Activated naive CD4-positive, alpha-beta T cell treated with anti-CD3 and anti-CD28 coated beads, Interleukin-2, amount 50 U/mL, for 24 hours (primary cell): ENCODE measurements at regions not wholly inside any gene's neighbourhood (a gene's known extent, or its start where the extent isn't known, plus 50 kb on each side); places are given as distances from the start of the nearest gene placed in this dataset.

Source experiments
- H3K27ac Mint-ChIP-seq: one replicate; pipeline ENCODE4 v1.8.0; 2021; ENCODE audit warnings: mild to moderate bottlenecking, mixed read lengths
- H3K27me3 Mint-ChIP-seq: one replicate; pipeline ENCODE4 v1.8.0; 2021; ENCODE audit warnings: mixed read lengths
- H3K36me3 Mint-ChIP-seq: one replicate; pipeline ENCODE4 v1.8.0; 2021; ENCODE audit warnings: mixed read lengths
- H3K4me1 Mint-ChIP-seq: one replicate; pipeline ENCODE4 v1.8.0; 2021; ENCODE audit warnings: mixed read lengths
- H3K4me3 Mint-ChIP-seq: one replicate; pipeline ENCODE4 v1.8.0; 2021; ENCODE audit warnings: mild to moderate bottlenecking, mixed read lengths
- H3K9me3 Mint-ChIP-seq: one replicate; pipeline ENCODE4 v1.8.0; 2021; ENCODE audit warnings: mixed read lengths

DNA sequence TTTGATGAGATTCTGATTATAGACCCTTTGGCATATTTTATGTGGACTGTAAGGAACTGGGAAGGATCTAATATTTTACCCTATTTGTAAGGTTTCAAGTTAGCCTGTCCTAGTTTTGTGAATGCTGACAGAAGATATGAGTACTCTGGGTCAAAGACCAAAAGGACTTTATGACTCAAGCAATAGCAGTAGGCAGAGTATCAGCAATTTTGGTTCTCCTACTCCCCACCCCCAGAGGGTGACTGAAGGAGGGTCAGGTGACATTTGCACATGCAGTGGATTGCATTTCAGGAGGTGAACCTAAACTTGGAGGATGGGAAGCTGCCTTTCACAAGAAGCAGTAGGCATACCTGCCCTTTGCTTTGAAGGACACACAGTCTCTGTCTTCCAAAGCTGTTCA is 84.0 kb upstream of the KLF6 start:
- no peaks in the 10 kb centered on the region for H3K27me3 Mint-ChIP-seq
- peaks cover 72% of the 10 kb centered on the region for H3K4me1 Mint-ChIP-seq
- no peak overlapping the region for H3K4me3 Mint-ChIP-seq
- H3K9me3 Mint-ChIP-seq = no peaks in the 10 kb centered on the region
- peak overlapping the region; percentile 74 for H3K27ac Mint-ChIP-seq
- H3K36me3 Mint-ChIP-seq = no peaks in the 10 kb centered on the region

DNA sequence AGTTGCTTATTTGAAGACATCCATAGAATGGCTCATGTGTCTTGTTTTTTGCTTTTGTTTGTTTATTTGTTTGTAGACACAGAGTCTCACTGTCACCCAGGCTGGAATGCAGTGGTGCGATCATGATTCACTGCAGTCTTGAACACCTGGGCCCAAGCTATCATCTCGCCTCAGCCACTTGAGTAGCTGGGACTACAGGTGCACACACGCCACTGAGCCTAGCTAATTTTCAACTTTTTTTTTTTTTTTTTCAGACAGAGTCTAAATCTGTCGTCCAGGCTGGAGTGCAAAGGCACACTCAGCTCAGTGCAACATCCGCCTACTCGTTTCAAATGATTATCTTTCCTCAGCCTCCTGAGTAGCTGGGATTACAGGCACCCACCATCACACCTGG is 83.3 kb upstream of the KLF6 start:
- Mint-ChIP-seq H3K36me3 (no peaks in the 10 kb centered on the region), H3K4me3 (no peak overlapping the region), H3K27ac (peak overlapping the region; percentile 15), H3K27me3 (no peaks in the 10 kb centered on the region), H3K4me1 (peaks cover 65% of the 10 kb centered on the region), H3K9me3 (no peaks in the 10 kb centered on the region)

DNA sequence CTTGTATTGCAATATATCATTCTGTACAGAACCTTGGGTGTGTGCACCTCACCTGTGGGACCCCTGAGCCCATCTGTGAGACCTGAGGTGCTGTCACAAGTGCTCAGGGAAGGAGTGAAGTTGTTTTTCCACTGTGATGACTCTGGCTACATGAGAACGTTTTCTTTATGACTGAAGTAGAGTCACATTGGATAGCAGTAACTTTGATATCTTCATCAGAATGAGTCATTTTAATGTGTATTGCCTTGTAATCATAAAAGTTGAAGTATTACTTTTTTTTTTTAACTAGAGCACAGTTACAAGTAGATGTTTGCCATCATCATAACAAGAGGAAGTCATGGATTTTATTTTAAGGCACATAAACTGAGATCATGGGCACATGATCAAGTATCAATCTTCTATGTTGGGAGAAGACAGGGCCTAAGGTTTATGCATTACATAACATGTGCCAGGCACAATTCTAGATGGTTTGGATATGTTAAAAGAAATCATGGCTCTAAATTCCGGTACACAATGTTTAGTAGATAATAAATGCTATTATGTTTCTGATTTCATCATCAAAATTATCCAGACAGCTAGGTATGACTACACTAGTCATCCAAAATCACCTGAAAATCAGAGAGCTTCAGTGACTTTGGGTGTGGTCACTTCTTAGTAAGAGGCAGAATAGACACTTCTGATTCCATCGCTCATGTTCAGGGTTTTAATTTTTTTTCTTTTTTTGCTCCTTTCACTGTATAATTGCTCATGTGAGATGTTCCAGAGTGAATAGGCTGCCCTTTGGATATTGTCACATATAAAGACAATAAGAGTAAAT is 82.7 kb upstream of the KLF6 start:
- Mint-ChIP-seq H3K9me3 (no peaks in the 10 kb centered on the region), H3K27me3 (no peaks in the 10 kb centered on the region), H3K27ac (peak overlapping the region; percentile 13), H3K4me3 (peak overlapping the region; percentile 2), H3K4me1 (peaks cover 59% of the 10 kb centered on the region), H3K36me3 (no peaks in the 10 kb centered on the region)

DNA sequence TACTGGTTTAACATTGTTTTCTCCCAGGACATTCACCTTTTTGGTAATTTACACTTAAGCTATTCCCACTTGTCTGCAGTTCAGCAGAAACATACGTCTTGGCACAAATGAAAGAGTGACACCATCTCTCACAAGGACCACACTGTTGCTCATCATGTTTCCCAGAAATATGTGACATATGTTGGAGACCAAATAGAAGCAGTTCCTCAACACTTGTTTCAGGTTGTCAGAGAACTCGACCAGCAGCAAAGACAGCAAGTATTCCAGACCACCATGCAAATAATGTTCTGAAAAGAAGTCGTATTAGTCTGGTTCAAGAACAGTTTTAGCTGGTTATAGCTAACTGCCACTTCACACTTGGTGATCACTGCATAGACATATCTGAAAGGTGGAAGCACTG is 81.3 kb upstream of the KLF6 start:
- Mint-ChIP-seq H3K27ac (peak overlapping the region; percentile 21), H3K4me3 (no peak overlapping the region), H3K27me3 (no peaks in the 10 kb centered on the region), H3K9me3 (no peaks in the 10 kb centered on the region), H3K4me1 (peaks cover 45% of the 10 kb centered on the region), H3K36me3 (no peaks in the 10 kb centered on the region)

DNA sequence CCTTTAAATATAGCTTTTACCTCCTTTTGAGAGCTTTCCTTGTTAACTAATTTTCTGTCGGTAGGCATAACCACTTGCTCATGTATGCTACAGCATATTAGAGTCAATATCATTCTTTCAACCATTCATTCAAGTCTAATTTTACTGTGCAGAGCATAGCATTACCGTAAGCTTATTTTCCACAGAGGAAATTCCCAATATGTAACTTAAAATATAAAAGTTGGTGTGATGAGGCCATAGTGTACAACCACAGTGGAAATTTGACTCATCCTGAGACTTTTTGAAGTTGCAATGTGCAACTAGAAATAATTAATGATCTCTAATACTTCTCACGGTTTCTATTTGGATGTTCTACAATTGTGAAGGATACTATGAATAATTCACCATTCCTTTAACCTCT is 80.6 kb upstream of the KLF6 start:
- H3K36me3 Mint-ChIP-seq = no peaks in the 10 kb centered on the region
- peak overlapping the region; percentile 62 for H3K27ac Mint-ChIP-seq
- no peak overlapping the region for H3K4me3 Mint-ChIP-seq
- no peaks in the 10 kb centered on the region for H3K9me3 Mint-ChIP-seq
- peaks cover 45% of the 10 kb centered on the region for H3K4me1 Mint-ChIP-seq
- H3K27me3 Mint-ChIP-seq = no peaks in the 10 kb centered on the region

DNA sequence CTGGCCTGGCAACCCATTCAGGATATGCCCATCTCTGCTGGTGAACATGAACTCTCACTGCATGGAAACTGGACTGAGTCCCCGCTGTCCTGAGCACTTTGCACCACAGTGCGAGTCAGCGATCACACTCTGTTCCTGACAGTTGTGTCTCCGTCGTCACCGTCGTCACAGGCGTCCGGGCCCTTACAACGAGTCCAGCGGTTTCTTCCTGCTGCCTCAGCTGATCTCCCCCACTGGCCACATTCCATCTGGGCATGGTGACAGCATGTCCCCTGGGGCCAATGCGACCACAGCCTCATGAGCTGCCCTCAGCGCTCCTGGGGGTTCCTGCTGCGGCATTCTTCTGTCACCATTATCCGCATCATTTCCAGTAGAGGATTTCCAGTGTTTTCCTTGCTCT is 76.8 kb upstream of the KLF6 start:
- Mint-ChIP-seq H3K4me3 (no peak overlapping the region), H3K27ac (no peak overlapping the region), H3K27me3 (no peaks in the 10 kb centered on the region), H3K36me3 (no peaks in the 10 kb centered on the region), H3K4me1 (peaks cover 20% of the 10 kb centered on the region), H3K9me3 (no peaks in the 10 kb centered on the region)

DNA sequence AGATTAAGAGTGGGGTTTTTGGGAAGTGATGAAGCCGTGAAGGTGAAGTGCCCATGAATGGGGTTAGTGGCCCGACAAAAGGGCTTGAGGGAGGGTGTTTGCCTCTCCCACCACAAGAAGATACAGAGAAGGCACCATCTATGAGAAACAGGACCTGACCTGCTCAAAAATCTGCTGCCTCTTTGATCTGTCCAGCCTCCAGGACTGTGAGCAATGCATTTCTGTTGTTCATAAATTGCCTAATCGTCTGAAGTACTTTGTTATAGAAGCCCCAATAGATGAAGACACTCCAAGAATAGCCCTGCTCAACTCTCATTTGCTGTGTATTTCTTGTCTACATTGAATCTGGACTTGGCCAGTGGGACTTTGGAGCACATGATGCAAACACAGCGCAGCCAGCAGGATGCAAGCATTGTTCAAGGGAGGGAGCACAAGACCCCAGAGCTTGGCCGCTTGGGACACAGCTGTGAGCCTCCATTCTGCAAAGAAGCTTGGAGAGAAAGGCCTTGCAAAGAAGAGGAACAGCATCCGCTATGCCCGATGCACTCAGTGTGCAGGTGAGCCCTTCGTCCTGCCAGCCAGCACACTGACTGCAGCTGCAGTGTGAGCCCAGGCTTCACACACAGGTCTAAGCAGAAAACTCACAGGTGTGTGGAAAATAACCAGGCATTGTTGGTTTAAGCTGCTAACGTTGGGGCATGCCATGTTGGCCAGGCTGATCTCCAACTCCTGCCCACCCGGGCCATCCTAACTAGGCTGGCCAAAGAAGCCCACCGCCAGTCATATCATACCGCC is 73.2 kb upstream of the KLF6 start:
- Mint-ChIP-seq H3K27ac (no peak overlapping the region), H3K27me3 (no peaks in the 10 kb centered on the region), H3K4me3 (no peak overlapping the region), H3K36me3 (no peaks in the 10 kb centered on the region), H3K9me3 (no peaks in the 10 kb centered on the region), H3K4me1 (peaks cover 3% of the 10 kb centered on the region)

DNA sequence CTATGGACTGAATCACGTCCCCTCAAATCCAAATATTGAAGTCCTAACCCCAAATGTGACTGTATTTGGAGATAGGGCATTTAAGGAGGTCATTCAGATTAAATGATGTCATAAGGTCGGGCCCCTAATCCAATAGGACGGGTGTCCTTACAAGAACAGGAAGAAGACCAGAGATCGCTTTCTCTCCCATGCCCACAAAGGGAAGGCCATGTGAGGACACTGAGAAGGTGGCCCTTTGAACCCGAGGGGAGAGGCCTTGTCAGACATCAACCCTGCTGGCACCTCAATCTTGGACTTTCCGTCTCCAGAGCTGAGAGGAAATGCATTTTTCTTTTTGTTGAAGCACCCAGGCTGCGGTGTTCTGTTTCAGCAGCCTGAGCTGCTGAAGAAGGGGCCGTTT is 72.3 kb upstream of the KLF6 start:
- Mint-ChIP-seq H3K27me3 (no peaks in the 10 kb centered on the region), H3K27ac (no peak overlapping the region), H3K9me3 (no peaks in the 10 kb centered on the region), H3K36me3 (no peaks in the 10 kb centered on the region), H3K4me3 (no peak overlapping the region), H3K4me1 (peaks cover 10% of the 10 kb centered on the region)

DNA sequence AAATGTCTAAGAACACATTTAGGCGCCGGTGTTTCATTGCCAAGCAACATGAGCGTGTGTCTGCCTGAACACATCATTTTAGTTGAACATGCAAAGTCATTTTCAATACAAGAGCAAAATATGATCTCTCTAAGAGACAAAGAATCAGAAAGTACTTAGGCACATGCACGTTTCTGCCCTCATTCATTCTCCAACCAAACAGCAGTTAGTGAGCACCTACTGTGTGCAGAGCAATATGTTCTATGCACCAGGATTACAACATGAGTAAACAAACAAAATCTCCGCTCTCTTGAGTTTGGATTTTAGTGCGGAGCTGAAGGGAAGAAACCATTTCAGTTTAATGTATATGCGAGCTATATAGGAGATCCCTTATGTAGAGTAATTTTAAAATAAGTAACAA is 71.6 kb upstream of the KLF6 start:
- Mint-ChIP-seq H3K4me1 (peaks cover 17% of the 10 kb centered on the region), H3K27me3 (no peaks in the 10 kb centered on the region), H3K4me3 (no peak overlapping the region), H3K27ac (peak overlapping the region; percentile 84), H3K36me3 (no peaks in the 10 kb centered on the region), H3K9me3 (peaks cover 3% of the 10 kb centered on the region)

DNA sequence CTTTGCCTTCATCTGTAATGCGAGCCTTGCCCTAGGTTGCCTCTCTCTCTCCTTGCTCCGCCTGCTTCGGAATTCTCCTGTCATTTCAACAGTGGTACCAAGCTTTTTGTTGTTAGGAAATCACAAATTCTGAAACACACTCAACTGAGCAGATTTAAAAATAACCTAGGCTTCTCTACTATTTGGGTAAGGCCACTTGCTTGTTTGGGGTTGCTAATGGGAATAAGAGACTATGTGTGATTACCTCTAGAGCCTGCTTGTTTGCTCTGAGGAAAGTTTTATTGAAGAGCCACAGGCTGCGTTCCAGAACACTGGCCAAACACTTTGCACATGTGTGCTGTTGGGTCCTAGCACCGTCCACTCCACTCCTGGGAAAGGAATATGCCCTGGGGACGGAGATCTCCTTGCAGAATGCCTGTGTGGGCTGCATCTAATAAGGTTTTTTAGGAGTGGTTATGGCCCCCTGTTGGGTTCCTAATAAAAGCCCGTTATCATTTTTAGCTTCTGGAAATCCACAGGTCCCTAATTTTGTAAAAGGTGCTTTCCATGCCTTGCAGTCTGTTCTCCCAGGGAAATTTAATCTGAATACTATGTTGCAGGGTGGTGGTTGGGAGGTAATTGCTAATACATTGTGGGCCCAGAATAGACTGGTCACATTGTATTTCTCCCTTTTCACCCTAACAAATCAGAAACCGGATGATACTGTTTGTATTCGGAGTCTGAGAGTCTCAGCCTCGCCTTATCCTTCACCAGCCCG is 68.7 kb upstream of the KLF6 start:
- no peak overlapping the region for H3K27ac Mint-ChIP-seq
- H3K4me1 Mint-ChIP-seq = peaks cover 35% of the 10 kb centered on the region
- H3K9me3 Mint-ChIP-seq = peaks cover 3% of the 10 kb centered on the region
- no peaks in the 10 kb centered on the region for H3K36me3 Mint-ChIP-seq
- H3K27me3 Mint-ChIP-seq = no peaks in the 10 kb centered on the region
- H3K4me3 Mint-ChIP-seq = peak overlapping the region; percentile 6

DNA sequence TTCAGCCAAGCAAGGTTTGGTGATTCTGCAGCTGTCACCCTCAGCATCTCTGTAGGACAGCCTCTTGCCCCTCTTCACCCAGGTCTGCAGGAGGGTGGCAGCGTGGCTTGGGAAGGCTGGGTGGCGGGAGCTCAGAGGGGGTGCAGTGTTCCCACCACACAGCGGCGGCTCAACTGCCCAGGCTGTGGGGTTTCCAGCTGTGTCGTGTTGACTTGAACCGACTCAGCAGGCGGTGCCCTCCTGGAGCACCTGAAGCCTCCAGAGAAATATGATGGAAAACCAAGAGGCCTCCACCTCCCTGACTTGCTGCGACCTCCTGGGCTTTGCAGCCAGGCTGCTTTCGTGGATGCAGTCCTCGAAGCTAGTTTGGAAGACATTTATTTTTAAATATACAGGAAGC is 68.0 kb upstream of the KLF6 start:
- no peaks in the 10 kb centered on the region for H3K36me3 Mint-ChIP-seq
- H3K4me3 Mint-ChIP-seq = no peak overlapping the region
- H3K27ac Mint-ChIP-seq = no peak overlapping the region
- no peaks in the 10 kb centered on the region for H3K27me3 Mint-ChIP-seq
- peaks cover 39% of the 10 kb centered on the region for H3K4me1 Mint-ChIP-seq
- peaks cover 3% of the 10 kb centered on the region for H3K9me3 Mint-ChIP-seq

DNA sequence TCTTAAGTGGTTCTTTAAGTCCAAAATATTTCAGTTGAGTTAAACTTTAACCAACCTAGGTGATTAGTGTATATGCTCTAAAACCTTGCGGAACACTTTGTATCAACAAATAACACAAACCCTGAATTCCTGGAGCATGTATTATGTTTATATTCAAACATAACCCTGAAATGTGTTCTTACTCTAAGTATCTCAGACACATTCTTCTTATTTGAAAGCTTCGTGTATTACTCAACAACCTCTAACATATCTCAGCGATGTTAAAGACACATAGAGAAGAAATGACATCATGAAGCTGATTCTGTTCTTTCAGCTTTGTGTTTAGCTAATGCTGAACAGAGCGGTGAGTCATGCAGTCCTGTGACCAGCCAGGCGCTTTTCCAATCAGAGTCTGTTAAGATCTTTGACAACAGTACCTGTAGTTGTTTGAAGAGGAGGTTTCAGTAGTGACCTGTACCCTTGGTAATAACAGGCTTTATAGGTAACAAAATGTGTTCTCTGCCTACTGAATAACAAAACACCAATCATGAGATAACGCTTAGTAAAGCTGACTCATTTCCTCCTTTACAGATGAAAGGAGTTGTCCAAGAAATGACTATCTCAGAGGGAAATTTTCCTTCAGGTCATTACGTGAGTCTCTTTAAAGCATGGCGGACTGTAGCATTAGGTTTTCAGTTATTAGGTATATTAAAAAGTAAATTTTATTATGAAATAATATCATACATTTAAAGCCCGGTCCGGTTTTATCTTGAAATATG is 67.3 kb upstream of the KLF6 start:
- H3K27me3 Mint-ChIP-seq = no peaks in the 10 kb centered on the region
- peaks cover 3% of the 10 kb centered on the region for H3K9me3 Mint-ChIP-seq
- H3K36me3 Mint-ChIP-seq = no peaks in the 10 kb centered on the region
- peak overlapping the region; percentile 97 for H3K27ac Mint-ChIP-seq
- peak overlapping the region; percentile 63 for H3K4me3 Mint-ChIP-seq
- peaks cover 43% of the 10 kb centered on the region for H3K4me1 Mint-ChIP-seq

DNA sequence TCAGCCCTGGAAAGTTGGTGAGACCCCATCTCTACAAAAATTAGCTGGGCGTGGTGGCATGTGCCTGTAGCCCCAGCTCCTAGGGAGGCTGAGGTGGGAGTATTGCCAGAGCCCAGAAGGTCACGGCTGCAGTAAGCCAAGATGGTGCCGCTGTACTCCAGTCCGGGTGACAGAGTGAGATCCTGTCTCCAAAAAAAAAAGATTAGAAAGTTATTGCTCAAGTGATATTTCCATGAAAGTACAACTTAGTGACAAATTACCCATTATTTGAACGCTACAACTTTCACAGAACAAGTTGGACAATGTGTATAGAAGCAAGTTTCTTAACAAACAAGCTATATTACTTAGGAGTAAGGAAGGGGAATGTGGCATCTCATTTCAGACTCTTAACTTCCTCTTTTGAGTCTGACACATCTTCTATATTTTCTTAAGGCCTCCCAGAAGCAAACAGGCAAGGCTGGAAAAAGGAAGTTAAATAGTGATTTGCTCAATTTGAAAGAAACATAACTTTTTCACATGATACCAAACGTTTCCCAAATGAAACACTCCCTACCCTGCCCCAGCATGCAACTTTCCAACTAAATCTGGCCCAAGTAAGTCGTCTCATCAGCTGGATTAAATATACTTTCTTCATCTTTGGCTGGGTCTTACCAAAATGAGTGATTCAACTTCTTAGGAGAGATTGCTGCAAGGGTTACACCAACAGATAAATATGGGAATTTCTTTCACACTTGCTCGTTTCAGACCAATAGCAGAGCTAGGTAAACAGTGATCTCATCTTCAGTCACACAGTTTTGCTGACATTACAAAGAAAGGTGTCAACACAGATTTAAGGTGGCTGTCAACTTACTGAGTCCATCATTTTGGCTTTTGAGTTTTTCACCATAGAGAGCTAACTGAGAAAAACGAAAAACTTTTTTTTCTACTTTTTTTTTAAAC is 66.3 kb upstream of the KLF6 start:
- H3K4me1 Mint-ChIP-seq = peaks cover 43% of the 10 kb centered on the region
- no peaks in the 10 kb centered on the region for H3K36me3 Mint-ChIP-seq
- H3K27me3 Mint-ChIP-seq = no peaks in the 10 kb centered on the region
- peak overlapping the region; percentile 97 for H3K27ac Mint-ChIP-seq
- H3K4me3 Mint-ChIP-seq = peak overlapping the region; percentile 63
- peaks cover 3% of the 10 kb centered on the region for H3K9me3 Mint-ChIP-seq

DNA sequence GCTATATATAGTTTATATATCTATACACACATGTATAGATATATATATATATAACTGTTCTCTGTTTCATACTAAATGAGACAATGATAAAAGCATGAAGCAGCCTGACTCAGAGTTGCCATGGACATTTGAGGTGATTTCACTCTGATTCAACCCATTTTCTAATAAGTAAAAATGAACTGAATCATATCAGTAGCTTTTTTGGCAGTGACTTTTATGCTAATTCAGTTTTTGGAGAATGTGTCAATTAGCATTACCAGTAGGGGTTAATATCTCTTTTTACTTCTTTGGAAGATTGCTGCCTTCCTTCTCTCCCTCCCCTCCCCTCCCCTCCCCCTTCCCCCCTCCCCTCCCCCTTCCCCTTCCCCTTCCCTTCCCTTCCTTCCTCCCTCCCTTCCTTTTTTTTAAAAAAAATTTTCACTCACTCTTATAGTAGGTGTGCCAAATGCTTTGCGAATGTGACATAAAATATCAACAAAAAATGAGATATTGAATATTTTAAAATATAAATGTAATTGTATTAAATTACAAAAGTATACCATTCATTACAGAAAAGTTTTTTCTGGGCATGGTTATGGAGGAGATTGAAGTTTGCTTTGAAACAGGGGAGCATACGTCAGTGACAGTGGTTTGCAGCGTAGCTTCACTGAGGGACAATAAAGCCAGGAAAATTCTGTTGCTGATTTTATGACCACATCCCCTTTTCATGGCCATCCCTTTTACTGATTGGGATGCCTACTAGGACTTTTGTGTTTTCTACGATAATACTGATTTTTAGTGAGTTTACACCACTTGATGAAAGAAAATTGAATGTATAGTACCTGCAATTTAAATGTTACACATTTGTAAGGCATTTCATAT is 64.0 kb upstream of the KLF6 start:
- Mint-ChIP-seq H3K4me1 (peaks cover 43% of the 10 kb centered on the region), H3K4me3 (no peak overlapping the region), H3K27me3 (no peaks in the 10 kb centered on the region), H3K9me3 (peaks cover 3% of the 10 kb centered on the region), H3K36me3 (no peaks in the 10 kb centered on the region), H3K27ac (no peak overlapping the region)
